ENCODE measurements at regions not wholly inside any gene's neighbourhood (a gene's known extent, or its start where the extent isn't known, plus 50 kb on each side); places are given as distances from the start of the nearest gene placed in this dataset.
A peak's percentile ranks its signal among the peaks of the same experiment; 100 is the strongest.

GRCh38 chr2:20534913-20535801 lies 88.3 kb downstream of the RHOB start (continued):
- TF ChIP-seq CCAR2 (optimal IDR thresholded peaks at IDR 0.05; ENCODE audit: low read depth, low read length) (no peak), NFIB (CRISPR knock-in tag; IDR thresholded peaks at IDR 0.05; ENCODE audit: borderline replicate concordance) (no peak), ARID5B (CRISPR knock-in tag; IDR thresholded peaks at IDR 0.05) (peak; percentile 81), ZNF501 (CRISPR knock-in tag; IDR thresholded peaks at IDR 0.05) (peak; percentile 69; the same call in 1 of the 2 replicates), ZNF234 (CRISPR knock-in tag; conservative IDR thresholded peaks at IDR 0.05) (no peak), DBP (CRISPR knock-in tag; IDR thresholded peaks at IDR 0.05; ENCODE audit: not compliant biosample characterization) (no peak), NFATC3 (CRISPR knock-in tag; IDR thresholded peaks at IDR 0.05) (peak; percentile 73; the same call in 1 of the 2 replicates), HMGXB4 (CRISPR knock-in tag; IDR thresholded peaks at IDR 0.05; ENCODE audit: borderline replicate concordance in 1 of 2, low read depth in 1 of 2) (no peak), HMG20A (CRISPR knock-in tag; IDR thresholded peaks at IDR 0.05; ENCODE audit: borderline replicate concordance) (peak; percentile 77), ZBTB39 (CRISPR knock-in tag; IDR thresholded peaks at IDR 0.05) (no peak), TARDBP (CRISPR knock-in tag; IDR thresholded peaks at IDR 0.05) (peak; percentile 42; the same call in 1 of the 2 replicates), SMC3 (IDR thresholded peaks at IDR 0.05; ENCODE audit: low read length) (peak; percentile 38; the same call in 1 of the 2 replicates), SP4 (CRISPR knock-in tag; IDR thresholded peaks at IDR 0.05) (peak; percentile 65), ZNF580 (CRISPR knock-in tag; IDR thresholded peaks at IDR 0.05; ENCODE audit: borderline replicate concordance, low read depth) (no peak), MTA3 (CRISPR knock-in tag; IDR thresholded peaks at IDR 0.05) (no peak), ARNT (IDR thresholded peaks at IDR 0.05) (no peak)

Measured in HepG2 (cell line).